Ascending aorta (tissue), 2 donors: ENCODE measurements at regions not wholly inside any gene's neighbourhood (a gene's known extent, or its start where the extent isn't known, plus 50 kb on each side); places are given as distances from the start of the nearest gene placed in this dataset.

Experiments
- DNase-seq, 2 donors: peaks; one replicate each; pipeline ENCODE4 v3.0.0-alpha.2; 2019; ENCODE audit warnings: low spot score in 2 of 2
- H3K27ac ChIP-seq, 2 donors: fragments of 200-600 bp; sonication (generic); one replicate each; pipeline ENCODE4 v1.5.1; 2016 to 2017; ENCODE audit warnings: mild to moderate bottlenecking in 1 of 2
- H3K27me3 ChIP-seq: fragments of 200-600 bp; sonication (generic); one replicate; pipeline ENCODE4 v1.5.1; 2017
- H3K36me3 ChIP-seq, 2 donors: fragments of 200-600 bp; sonication (generic); one replicate each; pipeline ENCODE4 v1.5.1; 2016
- H3K4me1 ChIP-seq, 2 donors: fragments of 200-600 bp; sonication (generic); one replicate each; pipeline ENCODE4 v1.5.1; 2016 to 2017; ENCODE audit warnings: mild to moderate bottlenecking in 1 of 2
- H3K4me3 ChIP-seq, 2 donors: fragments of 200-600 bp; sonication (generic); one replicate each; pipeline ENCODE4 v1.5.1; 2016 to 2017; ENCODE audit warnings: mild to moderate bottlenecking in 1 of 2
- H3K9me3 ChIP-seq, 2 donors: fragments of 200-600 bp; sonication (generic); one replicate each; pipeline ENCODE4 v1.5.1; 2016
- intact Hi-C: fragments of 100-400 bp; cut with DNase I; formaldehyde crosslinking; loops from one replicate; pipeline ENCODE4 v1.15.1; 2023
- TF ChIP-seq, protein P1 (sequence below), 3 experiments: fragments of 200-600 bp in 2 of 3; fragments of 450-650 bp in 1 of 3; sonication (generic) in 2 of 3; IDR thresholded peaks; one replicate each; pipeline ENCODE4 v1.5.1; 2016 to 2019; ENCODE audit warnings: antibody characterized with exemption in 3 of 3, mild to moderate bottlenecking in 1 of 3, moderate library complexity in 1 of 3

DNA sequence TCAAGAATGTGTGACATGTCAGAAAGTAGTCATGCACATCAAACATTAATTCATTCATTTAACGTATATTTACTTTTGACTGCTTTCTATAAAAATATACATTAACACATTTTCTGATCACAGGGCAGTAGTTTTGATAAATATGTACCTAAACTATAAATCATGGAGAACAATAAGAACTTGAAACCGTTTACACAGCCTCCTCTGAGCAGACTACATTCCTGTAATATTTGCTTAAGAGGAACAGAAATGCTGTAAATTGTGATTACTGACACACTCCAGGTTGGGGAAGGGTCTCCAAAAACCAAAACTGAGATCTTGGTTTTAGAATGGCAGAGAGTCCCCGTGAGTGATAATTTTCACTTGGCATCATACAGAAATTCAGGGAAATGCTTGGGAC lies 120.7 kb upstream of the PPARGC1A start:
- H3K27ac ChIP-seq, result no peak overlapping the region
- TF ChIP-seq, protein P1, sequence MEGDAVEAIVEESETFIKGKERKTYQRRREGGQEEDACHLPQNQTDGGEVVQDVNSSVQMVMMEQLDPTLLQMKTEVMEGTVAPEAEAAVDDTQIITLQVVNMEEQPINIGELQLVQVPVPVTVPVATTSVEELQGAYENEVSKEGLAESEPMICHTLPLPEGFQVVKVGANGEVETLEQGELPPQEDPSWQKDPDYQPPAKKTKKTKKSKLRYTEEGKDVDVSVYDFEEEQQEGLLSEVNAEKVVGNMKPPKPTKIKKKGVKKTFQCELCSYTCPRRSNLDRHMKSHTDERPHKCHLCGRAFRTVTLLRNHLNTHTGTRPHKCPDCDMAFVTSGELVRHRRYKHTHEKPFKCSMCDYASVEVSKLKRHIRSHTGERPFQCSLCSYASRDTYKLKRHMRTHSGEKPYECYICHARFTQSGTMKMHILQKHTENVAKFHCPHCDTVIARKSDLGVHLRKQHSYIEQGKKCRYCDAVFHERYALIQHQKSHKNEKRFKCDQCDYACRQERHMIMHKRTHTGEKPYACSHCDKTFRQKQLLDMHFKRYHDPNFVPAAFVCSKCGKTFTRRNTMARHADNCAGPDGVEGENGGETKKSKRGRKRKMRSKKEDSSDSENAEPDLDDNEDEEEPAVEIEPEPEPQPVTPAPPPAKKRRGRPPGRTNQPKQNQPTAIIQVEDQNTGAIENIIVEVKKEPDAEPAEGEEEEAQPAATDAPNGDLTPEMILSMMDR (IDR thresholded peaks at IDR 0.05), result no peak
- intact Hi-C loops, result no loop called here
- no peaks in the 10 kb centered on the region for H3K9me3 ChIP-seq
- DNase-seq, result no peak
- H3K36me3 ChIP-seq, result no peaks in the 10 kb centered on the region
- no peaks in the 10 kb centered on the region for H3K27me3 ChIP-seq
- no peak overlapping the region for H3K4me3 ChIP-seq
- no peaks in the 10 kb centered on the region for H3K4me1 ChIP-seq

DNA sequence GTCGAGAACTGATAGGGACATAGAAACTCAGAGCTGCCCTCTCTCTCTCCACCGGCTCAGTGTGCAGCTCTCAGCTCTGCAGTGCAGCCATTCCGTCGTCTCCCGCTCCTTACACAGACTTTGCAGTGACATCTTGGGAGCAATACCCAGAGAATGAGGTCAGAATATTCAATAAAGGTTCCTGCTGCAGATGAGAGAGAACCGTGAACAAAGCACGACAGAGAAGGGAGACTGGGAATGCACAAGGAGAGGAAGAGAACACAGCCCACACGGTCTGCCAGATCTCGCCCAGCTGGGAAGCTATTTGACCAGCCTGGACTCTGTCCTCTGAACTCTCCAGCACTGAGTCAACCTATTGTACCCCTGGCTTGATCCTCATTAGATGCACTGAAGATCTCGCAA lies 118.0 kb upstream of the PPARGC1A start:
- Histone ChIP-seq H3K4me1 (no peaks in the 10 kb centered on the region), H3K27ac (no peak overlapping the region), H3K9me3 (no peaks in the 10 kb centered on the region), H3K36me3 (no peaks in the 10 kb centered on the region), H3K27me3 (no peaks in the 10 kb centered on the region), H3K4me3 (no peak overlapping the region)
- DNase-seq, result no peak
- intact Hi-C loops, result no loop called here
- TF ChIP-seq, protein P1 (IDR thresholded peaks at IDR 0.05), result no peak

DNA sequence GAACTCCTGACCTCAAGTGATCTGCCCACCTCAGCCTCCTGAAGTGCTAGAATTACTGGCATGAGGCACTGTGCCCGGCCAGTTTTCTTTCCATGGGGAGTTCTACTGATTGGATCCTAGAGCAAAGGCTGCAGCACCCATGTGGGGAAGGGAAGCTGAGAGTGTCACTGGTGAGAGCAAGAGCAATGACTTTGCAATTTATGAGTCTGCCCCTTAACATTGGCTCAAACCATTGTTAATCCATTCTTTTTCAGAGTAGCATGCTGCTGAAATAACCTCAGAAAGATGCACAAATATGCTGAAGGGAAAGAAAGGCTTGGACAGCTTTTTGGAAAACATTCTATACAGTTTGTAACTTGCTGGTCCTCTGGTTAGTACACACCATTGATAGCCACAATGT lies 116.4 kb upstream of the PPARGC1A start:
- TF ChIP-seq, protein P1 (IDR thresholded peaks at IDR 0.05), result no peak
- DNase-seq, result no peak
- no peaks in the 10 kb centered on the region for H3K4me1 ChIP-seq
- no peaks in the 10 kb centered on the region for H3K9me3 ChIP-seq
- H3K27me3 ChIP-seq, result no peaks in the 10 kb centered on the region
- intact Hi-C loops, result no loop called here
- no peak overlapping the region for H3K27ac ChIP-seq
- H3K4me3 ChIP-seq, result no peak overlapping the region
- H3K36me3 ChIP-seq, result no peaks in the 10 kb centered on the region

DNA sequence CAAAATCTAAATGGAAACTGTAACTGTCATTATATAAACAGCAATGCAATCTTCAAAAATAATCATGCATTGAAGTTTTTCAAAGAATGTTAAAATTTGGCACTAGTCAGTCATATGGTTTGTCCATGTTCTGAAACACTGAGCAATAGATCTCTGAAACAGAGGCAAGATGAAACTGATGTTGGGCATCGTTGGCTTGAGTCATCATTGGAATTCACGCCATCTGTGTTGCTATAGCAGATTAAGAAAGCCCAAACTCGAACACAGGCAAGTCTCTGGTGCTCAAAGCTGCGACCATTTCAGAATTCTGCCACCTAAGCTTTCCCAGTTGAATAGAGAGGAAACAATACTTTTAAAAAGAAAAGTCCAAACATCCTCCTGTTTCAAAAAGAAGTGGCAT lies 114.1 kb upstream of the PPARGC1A start:
- intact Hi-C loops, result no loop called here
- Histone ChIP-seq H3K4me3 (no peak overlapping the region), H3K9me3 (no peaks in the 10 kb centered on the region), H3K4me1 (no peaks in the 10 kb centered on the region), H3K27me3 (no peaks in the 10 kb centered on the region), H3K27ac (no peak overlapping the region), H3K36me3 (no peaks in the 10 kb centered on the region)
- TF ChIP-seq, protein P1 (IDR thresholded peaks at IDR 0.05), result no peak
- DNase-seq, result no peak

DNA sequence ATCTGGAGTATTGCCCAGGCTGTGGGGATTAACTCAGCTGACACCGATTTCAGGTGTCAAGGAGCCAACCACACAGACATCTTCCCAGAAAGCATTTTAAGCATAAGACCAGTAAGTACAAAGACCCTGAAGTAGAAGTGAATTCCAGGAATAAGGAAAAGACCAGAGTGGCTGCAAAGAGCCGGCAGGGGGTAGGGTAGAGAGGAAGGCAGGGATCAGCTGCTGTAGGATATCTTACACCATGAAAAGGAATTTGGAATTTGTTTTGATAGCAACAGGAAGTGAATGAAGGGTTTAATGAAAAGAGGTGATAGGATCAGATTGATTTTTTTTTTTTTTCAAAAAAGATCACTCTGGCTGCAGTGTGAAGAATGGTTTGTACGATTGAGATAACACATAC lies 113.6 kb upstream of the PPARGC1A start:
- H3K9me3 ChIP-seq, result no peaks in the 10 kb centered on the region
- H3K4me1 ChIP-seq, result no peaks in the 10 kb centered on the region
- no peaks in the 10 kb centered on the region for H3K36me3 ChIP-seq
- DNase-seq, result no peak
- H3K4me3 ChIP-seq, result no peak overlapping the region
- no peaks in the 10 kb centered on the region for H3K27me3 ChIP-seq
- intact Hi-C loops, result no loop called here
- H3K27ac ChIP-seq, result no peak overlapping the region
- TF ChIP-seq, protein P1 (IDR thresholded peaks at IDR 0.05), result no peak

DNA sequence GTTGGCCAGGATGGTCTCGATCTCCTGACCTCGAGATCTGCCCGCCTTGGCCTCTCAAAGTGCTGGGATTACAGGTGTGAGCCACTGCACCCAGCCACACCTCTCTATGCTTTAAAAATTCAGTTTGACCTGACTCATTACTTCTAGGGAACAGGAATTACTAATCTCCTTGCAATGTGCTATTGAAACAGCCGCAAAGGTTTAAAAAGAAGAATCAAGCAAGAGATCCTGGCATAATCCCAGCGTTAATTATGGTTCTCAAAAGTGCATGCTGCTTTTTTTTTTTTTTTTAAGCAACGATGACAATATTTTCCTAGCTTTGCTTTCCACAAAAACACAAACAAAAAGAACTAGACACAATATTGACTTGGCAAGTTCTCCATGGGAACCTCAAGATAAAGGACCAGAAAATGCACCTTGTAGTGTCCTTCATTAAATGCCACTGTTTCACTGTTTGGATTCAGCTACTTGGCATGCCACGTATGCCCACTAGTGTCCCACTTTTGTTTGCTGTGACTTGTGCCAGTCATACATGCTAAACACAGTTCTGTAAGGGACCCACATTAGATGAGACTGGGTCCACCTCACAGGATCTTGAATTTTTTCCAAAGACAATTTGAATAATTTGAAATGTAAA lies 112.6 kb upstream of the PPARGC1A start:
- DNase-seq, result no peak
- Histone ChIP-seq H3K27ac (no peak overlapping the region), H3K36me3 (no peaks in the 10 kb centered on the region), H3K4me3 (no peak overlapping the region), H3K9me3 (no peaks in the 10 kb centered on the region), H3K27me3 (no peaks in the 10 kb centered on the region), H3K4me1 (no peaks in the 10 kb centered on the region)
- TF ChIP-seq, protein P1 (IDR thresholded peaks at IDR 0.05), result no peak
- intact Hi-C loops, result no loop called here
